GM23338 (cell line): ENCODE measurements at regions not wholly inside any gene's neighbourhood (a gene's known extent, or its start where the extent isn't known, plus 50 kb on each side); places are given as distances from the start of the nearest gene placed in this dataset.

Source experiments
- ATAC-seq: fragments of 200-7000 bp; cut with Tn5 transposase; 3 replicates; pipeline ENCODE4 v1.9.1; 2020
- DNase-seq: peaks from one replicate; pipeline ENCODE4 v3.0.0-alpha.2; 2015; ENCODE audit warnings: low spot score
- H2AFZ ChIP-seq: fragments of 200-600 bp; sonication (generic); 2 replicates; pipeline ENCODE4 v1.8.0; 2016; ENCODE audit warnings: antibody characterized with exemption, mild to moderate bottlenecking, moderate library complexity
- H3F3A ChIP-seq: fragments of 200-600 bp; sonication (generic); replicated peaks from 2 replicates; pipeline ENCODE4 v1.8.0; 2017; ENCODE audit warnings: antibody characterized with exemption, mixed run types, low read depth
- H3K27ac ChIP-seq: fragments of 200-600 bp; sonication (generic); 2 replicates; pipeline ENCODE4 v1.6.1; 2016; ENCODE audit warnings: low read depth
- H3K27me3 ChIP-seq: fragments of 200-600 bp; sonication (generic); 2 replicates; pipeline ENCODE4 v1.8.0; 2016; ENCODE audit warnings: mild to moderate bottlenecking, mixed run types, moderate library complexity; ENCODE audit not compliant: insufficient read depth
- H3K36me3 ChIP-seq: fragments of 200-600 bp; sonication (generic); 2 replicates; pipeline ENCODE4 v1.8.0; 2016; ENCODE audit warnings: mild to moderate bottlenecking; ENCODE audit not compliant: insufficient read depth
- H3K4me1 ChIP-seq: fragments of 200-600 bp; sonication (generic); 2 replicates; pipeline ENCODE4 v1.8.0; 2016; ENCODE audit warnings: mild to moderate bottlenecking, moderate library complexity; ENCODE audit not compliant: insufficient read depth
- H3K4me2 ChIP-seq: fragments of 200-600 bp; sonication (generic); 2 replicates; pipeline ENCODE4 v1.7.1; 2017; ENCODE audit warnings: mixed run types
- H3K4me3 ChIP-seq: fragments of 200-600 bp; sonication (generic); 2 replicates; pipeline ENCODE4 v1.6.1; 2016; ENCODE audit warnings: mixed run types
- H3K79me2 ChIP-seq: fragments of 200-600 bp; sonication (generic); replicated peaks from 2 replicates; pipeline ENCODE4 v1.8.0; 2017; ENCODE audit warnings: mild to moderate bottlenecking; ENCODE audit not compliant: insufficient read depth
- H3K9me2 ChIP-seq: fragments of 200-600 bp; sonication (generic); 2 replicates; pipeline ENCODE4 v1.8.0; 2017; ENCODE audit not compliant: insufficient read depth
- H4K20me1 ChIP-seq: fragments of 200-600 bp; sonication (generic); replicated peaks from 2 replicates; pipeline ENCODE4 v1.8.0; 2017; ENCODE audit warnings: mild to moderate bottlenecking; ENCODE audit not compliant: insufficient read depth
- H3K27ac Mint-ChIP-seq: 2 replicates; pipeline ENCODE4 v1.8.0; 2020; ENCODE audit warnings: inconsistent platforms, mild to moderate bottlenecking, moderate library complexity, mixed read lengths
- H3K27me3 Mint-ChIP-seq: 3 replicates; pipeline ENCODE4 v1.8.0; 2022; ENCODE audit warnings: low read depth, mild to moderate bottlenecking, moderate library complexity, mixed read lengths, inconsistent platforms; ENCODE audit not compliant: insufficient read depth, poor library complexity
- H3K36me3 Mint-ChIP-seq: 3 replicates; pipeline ENCODE4 v1.8.0; 2021; ENCODE audit warnings: low read depth, mild to moderate bottlenecking, inconsistent platforms, moderate library complexity, mixed read lengths
- H3K4me1 Mint-ChIP-seq: 3 replicates; pipeline ENCODE4 v1.8.0; 2020; ENCODE audit warnings: mild to moderate bottlenecking, inconsistent platforms, mixed read lengths
- H3K4me3 Mint-ChIP-seq: 3 replicates; pipeline ENCODE4 v1.8.0; 2021; ENCODE audit warnings: moderate library complexity, mild to moderate bottlenecking, inconsistent platforms, mixed read lengths
- H3K9me3 Mint-ChIP-seq: 3 replicates; pipeline ENCODE4 v1.8.0; 2020; ENCODE audit warnings: moderate library complexity, mild to moderate bottlenecking, inconsistent platforms, mixed read lengths
- EZH2 ChIP-seq: fragments of 200-600 bp; sonication (generic); IDR thresholded peaks from one replicate; pipeline ENCODE4 v1.8.0; 2017; ENCODE audit warnings: antibody characterized with exemption, mild to moderate bottlenecking, low read depth; ENCODE audit not compliant: unreplicated experiment
- EZH2phosphoT487 ChIP-seq: fragments of 200-600 bp; sonication (generic); IDR thresholded peaks from one replicate; pipeline ENCODE4 v1.8.1; 2018; ENCODE audit warnings: antibody characterized with exemption; ENCODE audit not compliant: unreplicated experiment
- NANOG ChIP-seq: IDR thresholded peaks from 2 replicates; pipeline ENCODE4 v1.6.1; 2016; ENCODE audit warnings: antibody characterized with exemption, borderline replicate concordance
- ZNF331 ChIP-seq: fragments of 250-450 bp; sonication (Bioruptor Pico); IDR thresholded peaks from 2 replicates; pipeline ENCODE4 v1.5.0; 2020; ENCODE audit warnings: low read depth, mild to moderate bottlenecking, moderate library complexity
- ZNF462 ChIP-seq: fragments of 250-450 bp; sonication (Bioruptor Pico); IDR thresholded peaks from 2 replicates; pipeline ENCODE4 v1.5.0; 2020; ENCODE audit warnings: mild to moderate bottlenecking, moderate library complexity
- TF ChIP-seq, protein P1 (sequence below): IDR thresholded peaks from one replicate; pipeline ENCODE4 v1.6.1; 2018; ENCODE audit warnings: antibody characterized with exemption; ENCODE audit not compliant: unreplicated experiment

DNA sequence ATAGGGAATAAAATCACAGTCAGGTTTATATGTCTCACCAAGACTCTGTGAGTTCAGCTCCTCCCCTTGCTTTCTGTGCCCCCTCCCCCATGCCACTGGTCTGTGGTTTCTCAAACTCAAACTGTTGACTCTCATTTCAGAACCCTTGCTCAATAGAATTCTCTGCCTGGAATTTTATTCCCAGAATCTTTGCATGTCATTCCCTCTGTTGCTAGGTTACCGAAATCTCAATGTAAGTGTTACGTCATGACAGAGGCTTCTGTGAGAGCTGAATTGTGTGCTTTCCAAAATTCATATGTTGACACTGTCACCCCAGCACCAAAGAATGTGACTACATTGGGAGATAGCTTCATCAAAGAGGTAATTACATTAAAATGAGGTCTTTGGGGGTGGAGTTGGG, 1938.8 kb downstream of the TP53TG3F start:
- Mint-ChIP-seq H3K36me3 (peaks cover 41% of the 10 kb centered on the region), H3K9me3 (peaks cover 100% of the 10 kb centered on the region), H3K27ac (no peak overlapping the region), H3K4me3 (no peak overlapping the region), H3K4me1 (no peaks in the 10 kb centered on the region), H3K27me3 (peaks cover 9% of the 10 kb centered on the region)
- Histone ChIP-seq H3K27me3 (no peaks in the 10 kb centered on the region), H3K27ac (no peak overlapping the region), H3K4me3 (no peak overlapping the region), H2AFZ (no peak overlapping the region), H3K4me2 (no peak overlapping the region), H3F3A (no peaks in the 10 kb centered on the region), H3K79me2 (no peaks in the 10 kb centered on the region), H3K4me1 (no peaks in the 10 kb centered on the region), H3K36me3 (no peaks in the 10 kb centered on the region; the same call in 1 of the 2 replicates), H4K20me1 (no peaks in the 10 kb centered on the region), H3K9me2 (no peaks in the 10 kb centered on the region)
- DNase-seq: no peak
- no peak for ATAC-seq
- TF ChIP-seq EZH2: no peak

DNA sequence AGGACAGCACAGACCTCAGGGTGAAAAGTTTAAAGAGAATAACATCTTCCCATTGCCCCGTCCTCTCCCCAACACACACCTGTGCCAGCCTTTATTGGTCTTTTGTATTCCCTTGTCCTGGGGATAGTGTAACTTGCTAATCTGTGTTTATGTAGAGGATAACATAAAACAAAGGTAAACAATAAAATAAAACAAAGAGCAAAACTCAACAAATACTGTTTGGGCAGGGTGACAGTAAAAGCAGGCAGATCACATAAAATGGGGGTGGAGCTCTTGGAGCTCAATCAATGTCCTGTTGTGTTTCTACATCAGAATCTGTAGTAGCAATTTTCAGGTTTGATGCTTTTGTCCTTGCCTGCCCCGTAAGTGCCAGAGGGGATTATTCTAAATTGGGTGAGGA, 1939.7 kb downstream of the TP53TG3F start:
- H3K27ac ChIP-seq: no peak overlapping the region
- Mint-ChIP-seq H3K36me3 (peaks cover 36% of the 10 kb centered on the region), H3K9me3 (peaks cover 99% of the 10 kb centered on the region), H3K4me1 (no peaks in the 10 kb centered on the region), H3K4me3 (no peak overlapping the region), H3K27me3 (peaks cover 4% of the 10 kb centered on the region), H3K27ac (no peak overlapping the region)
- H3F3A ChIP-seq: no peaks in the 10 kb centered on the region
- no peak for DNase-seq
- no peak overlapping the region for H3K4me3 ChIP-seq
- no peaks in the 10 kb centered on the region; the same call in 1 of the 2 replicates for H3K36me3 ChIP-seq
- no peaks in the 10 kb centered on the region for H3K4me1 ChIP-seq
- no peak for ATAC-seq
- no peaks in the 10 kb centered on the region for H3K9me2 ChIP-seq
- no peaks in the 10 kb centered on the region for H4K20me1 ChIP-seq
- H2AFZ ChIP-seq: no peak overlapping the region
- TF ChIP-seq ZNF331 (CRISPR knock-in tag): no peak
- TF ChIP-seq, protein P1, sequence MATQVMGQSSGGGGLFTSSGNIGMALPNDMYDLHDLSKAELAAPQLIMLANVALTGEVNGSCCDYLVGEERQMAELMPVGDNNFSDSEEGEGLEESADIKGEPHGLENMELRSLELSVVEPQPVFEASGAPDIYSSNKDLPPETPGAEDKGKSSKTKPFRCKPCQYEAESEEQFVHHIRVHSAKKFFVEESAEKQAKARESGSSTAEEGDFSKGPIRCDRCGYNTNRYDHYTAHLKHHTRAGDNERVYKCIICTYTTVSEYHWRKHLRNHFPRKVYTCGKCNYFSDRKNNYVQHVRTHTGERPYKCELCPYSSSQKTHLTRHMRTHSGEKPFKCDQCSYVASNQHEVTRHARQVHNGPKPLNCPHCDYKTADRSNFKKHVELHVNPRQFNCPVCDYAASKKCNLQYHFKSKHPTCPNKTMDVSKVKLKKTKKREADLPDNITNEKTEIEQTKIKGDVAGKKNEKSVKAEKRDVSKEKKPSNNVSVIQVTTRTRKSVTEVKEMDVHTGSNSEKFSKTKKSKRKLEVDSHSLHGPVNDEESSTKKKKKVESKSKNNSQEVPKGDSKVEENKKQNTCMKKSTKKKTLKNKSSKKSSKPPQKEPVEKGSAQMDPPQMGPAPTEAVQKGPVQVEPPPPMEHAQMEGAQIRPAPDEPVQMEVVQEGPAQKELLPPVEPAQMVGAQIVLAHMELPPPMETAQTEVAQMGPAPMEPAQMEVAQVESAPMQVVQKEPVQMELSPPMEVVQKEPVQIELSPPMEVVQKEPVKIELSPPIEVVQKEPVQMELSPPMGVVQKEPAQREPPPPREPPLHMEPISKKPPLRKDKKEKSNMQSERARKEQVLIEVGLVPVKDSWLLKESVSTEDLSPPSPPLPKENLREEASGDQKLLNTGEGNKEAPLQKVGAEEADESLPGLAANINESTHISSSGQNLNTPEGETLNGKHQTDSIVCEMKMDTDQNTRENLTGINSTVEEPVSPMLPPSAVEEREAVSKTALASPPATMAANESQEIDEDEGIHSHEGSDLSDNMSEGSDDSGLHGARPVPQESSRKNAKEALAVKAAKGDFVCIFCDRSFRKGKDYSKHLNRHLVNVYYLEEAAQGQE: no peak
- TF ChIP-seq NANOG: no peak
- TF ChIP-seq ZNF462 (CRISPR knock-in tag): no peak
- TF ChIP-seq EZH2phosphoT487: no peak
- H3K4me2 ChIP-seq: no peak overlapping the region
- H3K27me3 ChIP-seq: no peaks in the 10 kb centered on the region
- H3K79me2 ChIP-seq: no peaks in the 10 kb centered on the region
